HG03521 (cell line): ENCODE measurements at regions not wholly inside any gene's neighbourhood (a gene's known extent, or its start where the extent isn't known, plus 50 kb on each side); places are given as distances from the start of the nearest gene placed in this dataset.

Experiments used
- ATAC-seq: cut with Tn5 transposase; IDR thresholded peaks from one replicate; pipeline ENCODE4 v1.9.1; 2021; ENCODE audit warnings: mild to moderate bottlenecking, moderate library complexity; ENCODE audit not compliant: unreplicated experiment

DNA sequence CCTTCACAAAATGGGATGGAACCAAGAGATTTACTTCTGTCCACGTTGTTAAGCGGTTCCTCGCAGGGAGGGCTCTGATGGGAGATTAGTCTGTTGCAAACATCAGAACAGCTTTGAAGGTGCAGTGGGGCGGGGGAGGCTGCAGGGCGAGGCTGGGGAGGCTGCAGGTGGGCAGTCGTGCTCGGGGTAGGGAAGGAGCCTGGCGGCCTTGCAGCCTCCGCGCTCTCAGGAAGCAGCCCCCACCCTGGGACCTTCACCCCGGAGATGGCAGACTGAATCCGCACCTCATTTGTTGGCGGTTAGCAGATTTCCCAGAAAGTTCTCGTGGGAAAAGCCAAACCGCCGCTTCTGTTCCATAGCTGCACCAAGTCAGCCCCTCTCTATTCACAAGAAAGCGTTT is 237.3 kb downstream of the BRD1 start:
- no peak for ATAC-seq

DNA sequence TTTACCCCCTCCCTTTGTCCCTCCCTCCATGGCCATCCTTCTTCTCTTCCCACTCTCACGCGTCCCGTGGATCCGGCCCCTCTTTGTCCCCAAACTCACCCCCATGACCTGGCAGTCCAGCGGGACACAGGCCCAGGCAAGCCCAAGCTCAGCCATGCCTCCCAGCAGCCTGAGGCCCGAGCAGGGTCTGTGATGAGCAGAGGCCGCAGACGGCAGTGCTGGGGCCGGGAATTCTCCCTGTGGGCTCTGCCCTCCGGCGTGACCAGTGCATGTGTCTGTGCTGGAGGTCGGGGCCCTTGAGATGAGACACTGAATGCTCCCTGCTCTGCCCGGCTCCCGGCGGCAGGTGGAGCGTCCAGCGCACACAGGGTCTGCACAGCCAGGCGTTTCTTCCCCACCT is 237.9 kb downstream of the BRD1 start:
- ATAC-seq = no peak

DNA sequence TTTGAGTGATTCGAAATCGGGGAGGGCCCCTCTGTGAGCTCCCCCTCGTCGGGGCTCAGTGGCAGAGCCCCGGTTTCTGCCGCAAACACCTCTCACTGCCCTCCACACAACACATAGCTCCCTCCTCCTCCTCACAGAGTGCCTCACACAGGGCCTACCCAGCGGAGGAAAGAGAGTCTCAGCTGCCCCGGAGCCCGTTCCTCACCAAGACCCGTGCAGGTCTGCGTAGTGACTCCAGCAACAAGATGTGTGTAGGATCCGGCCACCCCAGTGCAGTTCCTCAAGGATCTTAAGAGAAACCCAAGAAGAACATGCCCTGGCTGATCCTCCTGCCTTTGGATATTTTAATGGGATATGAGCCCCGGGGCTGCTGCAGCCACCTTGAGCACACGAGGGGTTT is 238.4 kb downstream of the BRD1 start:
- ATAC-seq = no peak

DNA sequence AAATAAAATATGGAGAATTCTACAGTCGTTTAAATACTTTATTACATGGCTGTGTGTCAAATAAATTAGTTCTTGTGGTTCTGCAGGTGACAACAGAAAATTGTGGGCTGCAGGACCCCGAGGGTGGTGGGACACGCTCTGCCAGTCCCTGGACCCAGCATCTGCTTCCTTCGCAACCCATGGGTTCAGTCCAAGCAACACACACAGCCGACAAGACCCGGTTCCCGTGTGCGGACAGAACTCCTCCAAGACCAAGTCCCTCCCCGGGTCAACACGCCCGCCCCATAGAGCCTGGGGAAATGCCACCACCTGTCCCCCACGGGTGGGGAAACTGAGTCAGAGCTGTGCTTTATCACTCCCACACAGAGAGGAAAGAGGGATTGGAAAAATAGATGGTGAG is 238.9 kb downstream of the BRD1 start:
- no peak for ATAC-seq

DNA sequence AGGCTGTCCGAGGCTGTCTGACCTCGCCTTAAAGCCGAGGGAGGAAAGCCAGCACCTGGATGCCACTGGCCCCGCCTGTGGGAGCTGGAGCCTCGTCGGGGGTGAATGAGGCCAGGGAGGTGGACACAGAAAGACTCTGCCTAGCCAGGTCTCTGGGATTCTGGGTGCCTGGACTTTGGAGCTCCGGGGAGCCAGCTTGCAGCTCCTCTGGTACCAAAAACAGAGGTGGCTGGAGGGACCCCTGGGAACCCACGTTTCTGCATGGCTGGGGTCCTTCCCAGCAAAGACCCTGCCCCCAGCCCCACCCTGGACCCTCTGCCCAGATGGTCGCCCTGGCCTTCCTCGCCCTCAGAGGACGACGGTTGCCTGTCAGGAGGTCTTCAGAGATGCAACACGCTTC is 239.7 kb downstream of the BRD1 start:
- no peak for ATAC-seq

DNA sequence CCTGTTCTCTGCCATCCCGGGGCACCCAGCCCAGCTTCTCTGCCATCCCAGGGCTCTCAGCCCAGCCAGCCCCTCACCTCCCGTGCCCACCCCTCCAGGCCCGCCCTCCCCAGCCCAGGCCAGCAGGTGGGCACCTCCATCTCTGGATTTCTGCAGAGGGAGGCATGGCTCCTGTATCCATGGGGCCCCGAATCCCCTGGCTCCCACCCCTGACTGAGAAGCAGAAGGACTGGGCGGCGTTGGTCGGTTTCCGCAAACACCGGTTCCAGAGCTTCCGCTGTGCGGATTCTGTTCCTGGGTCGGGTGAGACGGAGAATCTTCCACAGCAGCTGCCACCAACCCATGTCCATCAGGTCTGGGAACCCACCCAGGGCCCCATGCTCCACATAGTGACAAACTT is 240.3 kb downstream of the BRD1 start:
- ATAC-seq = no peak

DNA sequence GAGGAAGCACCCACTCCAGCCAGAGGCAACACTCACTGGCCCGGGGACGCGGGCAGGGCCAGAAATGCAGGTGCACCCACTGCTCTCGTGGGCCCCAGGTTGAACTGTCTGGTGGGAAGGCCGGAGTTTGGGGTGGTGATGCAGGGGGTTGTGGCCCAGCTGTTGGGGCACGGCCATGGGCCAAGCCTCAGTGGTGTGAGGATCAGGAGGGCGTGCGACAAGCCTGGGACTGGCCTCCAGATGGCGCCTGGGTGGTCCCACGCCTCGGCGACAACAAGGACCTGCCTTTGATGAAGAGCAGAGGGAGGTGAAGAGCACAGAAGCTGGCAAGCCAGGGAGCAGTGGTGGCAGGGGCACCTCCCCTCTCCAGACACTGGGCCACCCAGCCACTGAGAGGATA is 240.8 kb downstream of the BRD1 start:
- ATAC-seq = no peak

DNA sequence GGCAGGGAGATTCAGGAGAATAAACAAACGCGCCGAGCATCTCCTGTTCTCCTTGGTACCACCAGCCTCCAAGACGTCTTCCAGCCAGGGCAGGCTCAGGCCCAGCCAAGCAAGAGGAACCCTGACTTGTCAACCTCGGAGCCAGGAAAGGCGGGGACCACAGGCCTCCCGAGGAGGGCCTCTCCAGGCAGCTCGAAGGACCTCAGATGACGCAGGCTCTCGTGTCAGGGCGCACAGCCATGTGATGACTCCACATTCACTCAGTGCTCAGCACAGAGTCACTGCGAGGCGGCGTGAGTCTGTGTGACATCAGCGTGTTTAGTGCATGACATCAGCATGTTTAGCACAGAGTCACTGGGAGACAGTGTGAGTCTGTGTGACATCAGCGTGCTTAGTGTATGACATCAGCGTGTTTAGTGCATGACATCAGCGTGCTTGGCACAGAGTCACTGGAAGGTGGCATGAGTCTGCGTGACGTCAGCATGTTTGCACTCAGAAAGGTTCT is 241.4 kb downstream of the BRD1 start:
- ATAC-seq = no peak

DNA sequence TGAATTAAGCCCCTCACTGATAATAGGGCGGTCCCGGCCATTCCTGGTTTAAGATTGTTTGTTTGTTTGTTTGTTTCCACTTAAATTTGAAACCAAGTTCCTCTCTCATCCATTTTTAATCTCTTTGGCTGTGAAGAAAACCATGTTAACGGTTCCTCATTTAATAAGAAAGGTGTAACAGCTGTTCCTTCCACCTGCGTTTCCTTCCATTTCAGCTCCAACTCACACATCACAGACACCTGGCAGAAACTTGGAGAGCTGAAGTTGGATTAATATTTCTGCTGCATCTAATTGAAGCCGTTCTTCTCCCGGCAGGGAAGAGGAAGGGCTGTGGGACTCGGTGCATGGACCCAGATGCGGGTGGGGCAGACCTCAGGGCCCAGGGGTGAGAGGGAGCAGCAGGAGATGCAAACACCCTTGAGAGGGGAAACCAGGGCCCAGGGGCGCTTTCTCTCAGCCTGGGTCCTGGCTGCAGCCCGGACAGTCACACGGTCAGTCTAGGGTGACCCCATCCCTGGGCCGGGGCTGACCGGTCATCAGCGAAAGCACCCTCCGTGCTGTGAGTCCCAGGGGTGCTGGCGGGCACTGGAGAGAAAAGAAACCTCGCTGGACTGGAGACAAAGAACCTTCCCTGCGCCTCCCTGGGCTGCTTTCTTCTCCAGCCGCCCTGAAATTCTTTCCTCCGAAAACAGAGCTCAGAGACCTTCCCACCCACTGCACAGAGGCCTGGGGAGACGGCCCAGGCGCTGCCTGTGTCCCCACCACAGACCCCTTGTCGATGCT is 242.0 kb downstream of the BRD1 start:
- ATAC-seq = no peak

DNA sequence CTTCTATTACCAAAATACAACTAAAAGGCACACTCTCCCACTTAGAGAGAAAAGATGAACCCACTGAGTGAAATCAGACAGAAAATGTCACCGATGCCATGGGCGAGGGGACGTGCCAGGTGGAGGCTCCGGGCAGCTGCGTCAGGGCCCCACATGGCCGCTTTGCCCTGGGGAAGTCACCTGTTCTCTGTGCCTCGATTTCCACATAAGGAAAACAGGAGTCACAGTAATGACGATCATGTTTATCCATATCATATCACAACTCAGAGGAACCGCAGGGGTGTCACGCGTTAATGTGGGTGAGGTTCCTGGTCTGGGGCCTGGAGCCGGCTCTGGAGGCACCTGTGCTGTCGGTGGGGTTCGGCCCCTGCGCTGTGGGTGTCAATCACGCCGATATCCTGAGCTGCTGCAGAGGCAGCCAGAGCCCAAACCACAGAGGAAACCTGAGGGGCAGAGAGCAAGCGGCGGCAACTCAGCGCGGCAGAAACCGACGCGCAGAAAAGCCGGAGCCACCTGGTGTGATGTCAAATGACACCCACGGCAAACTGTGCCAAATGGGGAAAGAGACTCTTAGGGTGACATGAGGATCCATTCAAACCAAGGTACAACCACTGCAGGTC is 243.7 kb downstream of the BRD1 start:
- ATAC-seq = no peak

DNA sequence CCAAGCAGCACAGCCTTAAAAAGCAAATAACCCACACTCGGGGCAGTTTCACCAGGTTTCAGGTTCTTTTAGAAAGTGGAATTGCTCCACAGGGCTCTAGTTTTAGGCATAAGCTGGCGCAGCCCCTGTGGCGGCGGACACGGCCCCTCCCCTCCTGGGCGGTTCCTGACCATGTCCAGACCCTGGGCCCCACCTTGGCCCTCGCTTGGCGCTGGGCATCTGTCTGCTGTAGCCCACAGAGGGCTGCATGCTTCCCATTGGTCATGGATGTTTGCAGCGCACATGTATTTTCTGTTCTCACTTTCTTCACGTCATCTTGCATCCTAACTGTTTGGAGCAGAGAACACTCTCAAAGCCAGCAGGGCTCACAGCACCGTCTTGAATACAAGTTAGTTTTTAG is 244.3 kb downstream of the BRD1 start:
- no peak for ATAC-seq

DNA sequence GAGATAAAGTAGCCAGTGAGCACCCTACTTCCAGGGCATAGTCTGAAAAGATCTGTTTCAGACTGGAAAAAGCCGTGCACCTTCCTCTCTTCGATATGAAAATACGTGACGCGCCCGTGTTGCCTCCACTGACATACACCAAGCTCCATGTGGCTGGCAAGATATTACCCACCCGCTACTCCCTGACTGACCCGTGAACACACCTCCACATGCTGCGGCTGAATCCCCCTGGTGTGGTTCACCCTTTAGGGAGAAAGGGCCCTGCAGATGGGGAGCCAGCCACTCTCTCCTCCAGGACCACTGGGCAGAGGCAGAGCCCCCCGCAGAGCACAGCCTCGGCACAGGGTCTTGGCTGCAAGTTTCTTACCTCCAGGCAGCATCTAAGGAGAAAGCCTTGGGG is 245.0 kb downstream of the BRD1 start:
- ATAC-seq = no peak

DNA sequence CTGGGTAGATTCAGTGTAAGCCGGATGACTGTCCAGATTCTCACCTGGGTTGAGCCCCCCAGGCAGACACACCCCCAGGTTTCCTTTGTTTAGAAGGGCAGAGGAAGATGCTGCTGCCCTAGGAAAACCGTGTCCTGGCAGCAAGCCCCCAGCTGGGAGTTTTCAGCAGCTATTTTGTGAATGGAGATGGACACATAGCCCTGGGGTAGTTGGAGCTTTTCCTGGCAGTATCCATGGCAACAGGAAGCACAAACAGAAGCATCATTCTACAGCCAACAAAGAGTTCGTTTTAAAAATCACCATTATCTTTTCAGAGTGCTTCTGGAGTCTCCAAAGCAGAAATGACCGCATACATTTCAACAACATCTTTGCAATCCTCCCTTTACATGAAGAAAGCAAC is 245.5 kb downstream of the BRD1 start:
- ATAC-seq = no peak

DNA sequence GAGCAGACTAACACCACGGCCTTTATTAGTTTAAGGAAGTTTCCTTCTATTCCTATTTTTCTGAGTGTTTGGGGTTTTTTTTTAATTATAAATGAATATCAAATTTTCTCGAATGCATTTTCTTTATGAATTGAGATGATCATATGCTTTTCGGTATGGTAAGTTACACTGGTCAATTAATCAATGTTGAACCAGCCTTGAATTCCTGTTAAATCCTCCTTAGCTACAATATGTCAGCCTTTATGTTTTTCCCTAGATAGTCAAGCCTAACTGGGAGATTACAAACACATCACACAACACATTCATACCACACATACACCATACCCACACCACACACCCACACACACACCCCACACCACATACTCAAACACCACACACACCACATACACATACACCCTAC is 247.6 kb downstream of the BRD1 start:
- no peak for ATAC-seq

DNA sequence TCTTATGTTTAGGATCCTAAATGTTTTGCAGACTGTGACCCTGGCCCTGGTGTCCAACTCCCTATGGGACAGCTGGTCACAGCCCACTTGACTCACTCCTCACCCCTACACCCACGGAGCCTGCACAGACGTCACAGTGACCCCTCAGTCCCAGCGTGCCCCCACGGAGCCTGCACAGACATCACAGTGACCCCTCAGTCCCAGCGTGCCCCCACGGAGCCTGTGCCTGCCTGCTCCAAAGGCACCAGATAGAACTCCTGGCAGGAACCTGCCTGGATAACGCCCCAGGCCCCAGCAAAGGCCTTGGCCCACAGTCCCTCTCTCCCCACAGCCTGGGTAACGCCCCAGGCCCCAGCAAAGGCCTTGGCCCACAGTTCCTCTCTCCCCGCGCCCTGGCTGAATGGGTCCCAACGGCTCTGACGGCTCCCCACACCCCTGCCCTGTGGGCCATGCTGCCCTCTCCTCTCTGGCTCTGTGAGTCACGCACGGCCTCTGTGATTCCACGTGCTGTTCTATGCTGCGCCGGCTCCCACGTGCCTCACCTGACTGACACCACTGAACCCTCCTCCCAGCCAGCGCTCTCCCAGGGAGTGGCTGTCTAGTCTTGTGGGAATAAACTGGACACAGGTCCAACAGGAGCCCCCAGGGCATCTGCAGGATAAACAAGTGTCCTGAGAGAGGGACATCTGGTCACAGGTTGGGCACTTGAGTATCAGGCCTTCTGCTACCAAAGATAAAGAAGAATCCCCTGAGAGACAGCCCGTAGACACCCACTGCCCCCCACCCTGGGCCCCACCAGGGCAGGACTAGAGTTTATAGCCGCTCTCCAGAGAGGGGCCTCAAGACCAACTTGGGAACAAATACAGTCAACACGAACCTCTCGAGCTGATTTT is 250.3 kb downstream of the BRD1 start:
- ATAC-seq = no peak

DNA sequence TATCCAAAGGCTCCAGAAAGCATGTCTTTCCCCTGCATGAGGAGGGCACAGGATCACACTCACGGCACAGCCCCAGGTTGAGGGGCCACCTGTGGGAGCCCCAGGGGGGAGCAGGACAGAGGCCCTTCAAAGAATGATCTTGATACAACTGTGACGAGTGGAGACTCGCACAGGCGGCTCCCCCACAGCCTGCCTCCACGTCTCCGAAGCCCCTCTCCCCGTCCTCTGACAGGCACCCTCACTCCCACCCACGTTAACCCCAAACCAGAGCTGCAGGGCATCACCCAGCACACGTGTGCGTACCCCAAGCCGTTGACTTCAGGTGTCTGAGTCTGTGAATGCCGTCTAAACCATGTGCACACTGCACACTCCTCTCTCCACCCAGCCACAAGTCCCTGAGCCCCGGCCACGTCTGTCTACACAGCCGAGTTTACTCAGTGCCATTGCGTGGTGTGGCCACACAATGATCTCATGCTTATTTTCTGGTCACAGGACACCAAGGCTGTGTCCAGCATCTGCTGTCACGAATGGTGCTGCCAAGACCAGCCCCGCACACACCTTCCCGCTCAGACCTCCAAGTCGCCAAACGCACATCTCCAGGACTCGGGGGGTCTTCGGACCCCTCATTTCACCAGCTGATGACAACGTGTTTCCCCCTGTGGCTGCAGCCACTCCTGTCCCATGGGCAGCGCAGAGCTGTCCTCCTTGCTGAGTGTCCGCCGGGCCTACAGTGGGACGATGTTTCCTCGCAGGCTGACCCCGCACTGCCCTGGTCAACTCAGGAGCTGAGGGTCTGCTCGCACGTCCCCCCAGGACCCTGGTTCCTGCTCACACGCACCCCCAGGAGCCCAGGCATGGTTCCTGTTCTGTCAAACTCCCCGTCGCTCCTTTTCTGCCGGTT is 251.2 kb downstream of the BRD1 start:
- ATAC-seq = no peak

DNA sequence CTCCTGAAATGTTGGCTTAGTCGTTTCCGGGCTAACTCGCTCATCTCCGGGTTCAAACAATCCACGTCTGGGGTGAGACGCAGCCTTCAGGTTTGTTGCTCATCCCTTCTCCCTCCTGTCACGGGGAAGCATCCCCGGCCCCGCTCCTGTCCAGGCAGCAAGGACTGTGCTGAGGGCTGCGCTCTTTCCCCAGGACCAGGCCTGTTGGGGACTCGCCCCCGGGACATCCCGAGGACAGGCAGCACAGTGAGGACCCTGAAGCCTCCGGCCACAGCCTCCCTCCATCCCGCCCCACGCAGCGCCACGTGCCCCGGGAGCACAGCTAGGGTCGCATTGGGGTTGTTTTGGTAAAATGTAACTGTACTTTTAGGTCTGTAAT is 252.0 kb downstream of the BRD1 start:
- ATAC-seq = no peak

DNA sequence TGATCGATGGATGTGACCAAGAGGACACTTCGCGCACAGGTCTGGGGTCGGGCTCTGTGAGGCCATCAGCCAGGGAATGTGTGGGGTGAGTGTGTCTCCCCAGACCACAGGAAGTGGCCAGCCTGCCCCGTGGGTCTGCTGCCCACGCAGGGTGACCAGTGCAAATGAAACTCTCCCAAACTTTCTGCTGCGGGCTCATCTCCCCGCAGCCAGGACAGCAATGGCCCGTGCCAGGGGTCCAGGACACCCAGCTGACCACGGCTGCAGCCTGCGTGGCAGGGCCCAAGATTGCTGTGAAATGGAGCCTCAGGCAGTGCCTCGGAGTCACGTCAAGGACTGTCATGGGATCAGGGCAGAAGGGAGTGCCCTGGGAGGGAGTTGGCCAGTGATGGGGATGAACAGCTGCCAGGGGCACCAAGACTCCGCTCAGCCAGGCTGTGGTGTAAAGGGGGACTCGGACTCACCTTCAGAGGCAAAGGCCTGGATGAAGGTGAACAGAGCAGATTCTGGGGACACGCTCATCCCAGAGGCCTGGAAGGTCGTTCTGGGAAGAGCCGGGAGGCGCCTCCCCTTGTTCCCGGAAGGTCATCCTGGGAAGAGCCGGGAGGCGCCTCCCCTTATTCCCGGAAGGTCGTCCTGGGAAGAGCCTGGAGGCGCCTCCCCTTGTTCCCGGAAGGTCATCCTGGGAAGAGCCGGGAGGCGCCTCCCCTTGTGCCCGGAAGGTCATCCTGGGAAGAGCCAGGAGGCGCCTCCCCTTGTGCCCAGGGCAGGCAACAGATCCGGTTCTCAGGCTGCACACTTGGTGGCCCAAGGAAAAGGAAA is 252.6 kb downstream of the BRD1 start:
- no peak for ATAC-seq

DNA sequence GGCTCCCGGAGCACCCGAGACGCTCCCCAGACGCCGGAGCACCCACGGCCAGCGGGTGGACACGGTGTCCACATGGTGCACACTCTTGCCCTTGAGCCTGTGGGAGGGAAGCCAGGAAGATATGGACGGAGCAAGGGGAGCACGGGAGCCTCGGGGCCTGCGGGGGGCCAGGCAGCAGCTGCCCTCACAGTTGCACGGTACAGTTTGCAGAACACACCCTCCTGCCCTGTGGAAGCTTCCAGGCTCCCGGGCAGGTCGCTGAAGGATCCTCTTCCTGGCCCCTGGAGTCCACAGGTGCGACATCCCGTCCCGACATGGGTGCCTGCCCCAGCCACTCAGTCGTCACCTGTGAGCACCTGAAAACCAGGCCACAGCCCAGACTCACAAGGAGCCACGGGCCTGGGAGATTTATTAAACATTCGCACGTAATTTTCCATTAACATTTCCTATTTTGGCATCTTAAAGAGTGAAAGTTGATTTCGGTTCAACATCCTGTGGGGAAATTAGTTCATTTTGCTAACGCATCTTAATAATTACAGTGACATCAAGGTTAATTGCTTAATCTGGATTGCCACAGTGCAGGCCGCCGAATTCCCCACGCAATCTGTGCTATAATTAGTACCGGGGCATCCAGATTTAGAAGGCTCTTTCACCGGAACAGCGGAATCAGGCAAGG is 253.3 kb downstream of the BRD1 start:
- no peak for ATAC-seq
